ENCODE measurements at regions not wholly inside any gene's neighbourhood (a gene's known extent, or its start where the extent isn't known, plus 50 kb on each side); places are given as distances from the start of the nearest gene placed in this dataset.

- Histone ChIP-seq H3K9ac (ENCODE audit: low read depth, low read length) (no peak overlapping the region), H3K27ac (ENCODE audit: low read length) (no peak overlapping the region), H3K36me3 (ENCODE audit: insufficient read depth, low read depth, low read length) (no peaks in the 10 kb centered on the region), H3K4me1 (ENCODE audit: insufficient read depth, low read length) (no peaks in the 10 kb centered on the region; the same call in 1 of the 2 replicates), H3K9me3 (ENCODE audit: insufficient read depth, low read depth, low read length) (no peaks in the 10 kb centered on the region), H3K27me3 (ENCODE audit: insufficient read depth, low read length) (no peaks in the 10 kb centered on the region), H3K4me3 (ENCODE audit: low read length) (no peak overlapping the region)
Measured at GRCh38 chr9:73880101-73880500, 617.0 kb upstream of the RORB start.

- Histone ChIP-seq H3K4me3 (ENCODE audit: low read length) (no peak overlapping the region), H3K9me3 (ENCODE audit: insufficient read depth, low read depth, low read length) (no peaks in the 10 kb centered on the region; the same call in 1 of the 2 replicates), H3K27ac (ENCODE audit: low read length) (no peak overlapping the region), H3K4me1 (ENCODE audit: insufficient read depth, low read length) (no peaks in the 10 kb centered on the region), H3K27me3 (ENCODE audit: insufficient read depth, low read length) (no peaks in the 10 kb centered on the region), H3K36me3 (ENCODE audit: insufficient read depth, low read depth, low read length) (no peaks in the 10 kb centered on the region), H3K9ac (ENCODE audit: low read depth, low read length) (no peak overlapping the region)
Measured at GRCh38 chr9:73889023-73889422, 608.1 kb upstream of the RORB start.

GRCh38 chr9:73890685-73891277 lies 606.4 kb upstream of the RORB start:
- H3K27me3 ChIP-seq (ENCODE audit: insufficient read depth, low read length), result no peaks in the 10 kb centered on the region
- H3K9me3 ChIP-seq (ENCODE audit: insufficient read depth, low read depth, low read length), result no peaks in the 10 kb centered on the region; the same call in 1 of the 2 replicates
- H3K27ac ChIP-seq (ENCODE audit: low read length), result no peak overlapping the region
- H3K4me1 ChIP-seq (ENCODE audit: insufficient read depth, low read length), result no peaks in the 10 kb centered on the region
- no peak overlapping the region for H3K9ac ChIP-seq (ENCODE audit: low read depth, low read length)
- H3K36me3 ChIP-seq (ENCODE audit: insufficient read depth, low read depth, low read length), result no peaks in the 10 kb centered on the region
- no peak overlapping the region for H3K4me3 ChIP-seq (ENCODE audit: low read length)

GRCh38 chr9:73892335-73892734 lies 604.8 kb upstream of the RORB start:
- Histone ChIP-seq H3K27me3 (ENCODE audit: insufficient read depth, low read length) (no peaks in the 10 kb centered on the region), H3K4me1 (ENCODE audit: insufficient read depth, low read length) (no peaks in the 10 kb centered on the region), H3K27ac (ENCODE audit: low read length) (no peak overlapping the region), H3K36me3 (ENCODE audit: insufficient read depth, low read depth, low read length) (no peaks in the 10 kb centered on the region), H3K4me3 (ENCODE audit: low read length) (no peak overlapping the region), H3K9me3 (ENCODE audit: insufficient read depth, low read depth, low read length) (no peaks in the 10 kb centered on the region), H3K9ac (ENCODE audit: low read depth, low read length) (no peak overlapping the region)

- H3K9me3 ChIP-seq (ENCODE audit: insufficient read depth, low read depth, low read length), result no peaks in the 10 kb centered on the region
- H3K4me3 ChIP-seq (ENCODE audit: low read length), result no peak overlapping the region
- no peaks in the 10 kb centered on the region for H3K36me3 ChIP-seq (ENCODE audit: insufficient read depth, low read depth, low read length)
- H3K27me3 ChIP-seq (ENCODE audit: insufficient read depth, low read length), result no peaks in the 10 kb centered on the region
- no peaks in the 10 kb centered on the region for H3K4me1 ChIP-seq (ENCODE audit: insufficient read depth, low read length)
- no peak overlapping the region for H3K9ac ChIP-seq (ENCODE audit: low read depth, low read length)
- no peak overlapping the region for H3K27ac ChIP-seq (ENCODE audit: low read length)
Measured at GRCh38 chr9:73893230-73893629, 603.9 kb upstream of the RORB start.

GRCh38 chr9:73896061-73896460 lies 601.1 kb upstream of the RORB start:
- Histone ChIP-seq H3K36me3 (ENCODE audit: insufficient read depth, low read depth, low read length) (no peaks in the 10 kb centered on the region), H3K4me1 (ENCODE audit: insufficient read depth, low read length) (no peaks in the 10 kb centered on the region), H3K9ac (ENCODE audit: low read depth, low read length) (no peak overlapping the region), H3K9me3 (ENCODE audit: insufficient read depth, low read depth, low read length) (no peaks in the 10 kb centered on the region), H3K27me3 (ENCODE audit: insufficient read depth, low read length) (no peaks in the 10 kb centered on the region), H3K27ac (ENCODE audit: low read length) (no peak overlapping the region), H3K4me3 (ENCODE audit: low read length) (no peak overlapping the region)

GRCh38 chr9:73906671-73907070 lies 590.5 kb upstream of the RORB start:
- H3K36me3 ChIP-seq (ENCODE audit: insufficient read depth, low read depth, low read length), result no peaks in the 10 kb centered on the region
- H3K9ac ChIP-seq (ENCODE audit: low read depth, low read length), result no peak overlapping the region
- H3K4me1 ChIP-seq (ENCODE audit: insufficient read depth, low read length), result 0 out of 2 replicates have a peak, but pooled peaks cover 3% of the 10 kb centered on the region
- H3K4me3 ChIP-seq (ENCODE audit: low read length), result no peak overlapping the region
- no peaks in the 10 kb centered on the region for H3K27me3 ChIP-seq (ENCODE audit: insufficient read depth, low read length)
- H3K27ac ChIP-seq (ENCODE audit: low read length), result no peak overlapping the region
- no peaks in the 10 kb centered on the region for H3K9me3 ChIP-seq (ENCODE audit: insufficient read depth, low read depth, low read length)

- Histone ChIP-seq H3K27ac (ENCODE audit: low read length) (no peak overlapping the region), H3K9ac (ENCODE audit: low read depth, low read length) (no peak overlapping the region), H3K4me3 (ENCODE audit: low read length) (no peak overlapping the region), H3K27me3 (ENCODE audit: insufficient read depth, low read length) (no peaks in the 10 kb centered on the region), H3K4me1 (ENCODE audit: insufficient read depth, low read length) (peaks cover 3% of the 10 kb centered on the region; the same call in 1 of the 2 replicates), H3K36me3 (ENCODE audit: insufficient read depth, low read depth, low read length) (no peaks in the 10 kb centered on the region), H3K9me3 (ENCODE audit: insufficient read depth, low read depth, low read length) (no peaks in the 10 kb centered on the region)
Measured at GRCh38 chr9:73911804-73912203, 585.3 kb upstream of the RORB start.

GRCh38 chr9:73916016-73916673 lies 581.0 kb upstream of the RORB start:
- Histone ChIP-seq H3K27me3 (ENCODE audit: insufficient read depth, low read length) (no peaks in the 10 kb centered on the region), H3K27ac (ENCODE audit: low read length) (no peak overlapping the region), H3K4me3 (ENCODE audit: low read length) (no peak overlapping the region), H3K36me3 (ENCODE audit: insufficient read depth, low read depth, low read length) (no peaks in the 10 kb centered on the region), H3K9ac (ENCODE audit: low read depth, low read length) (no peak overlapping the region), H3K4me1 (ENCODE audit: insufficient read depth, low read length) (peaks cover 3% of the 10 kb centered on the region), H3K9me3 (ENCODE audit: insufficient read depth, low read depth, low read length) (no peaks in the 10 kb centered on the region)

- no peak overlapping the region for H3K27ac ChIP-seq (ENCODE audit: low read length)
- H3K4me1 ChIP-seq (ENCODE audit: insufficient read depth, low read length), result peaks cover 3% of the 10 kb centered on the region
- H3K36me3 ChIP-seq (ENCODE audit: insufficient read depth, low read depth, low read length), result no peaks in the 10 kb centered on the region
- no peaks in the 10 kb centered on the region for H3K27me3 ChIP-seq (ENCODE audit: insufficient read depth, low read length)
- H3K9me3 ChIP-seq (ENCODE audit: insufficient read depth, low read depth, low read length), result no peaks in the 10 kb centered on the region
- no peak overlapping the region for H3K4me3 ChIP-seq (ENCODE audit: low read length)
- H3K9ac ChIP-seq (ENCODE audit: low read depth, low read length), result no peak overlapping the region
Measured at GRCh38 chr9:73919712-73920111, 577.4 kb upstream of the RORB start.

- Histone ChIP-seq H3K9ac (ENCODE audit: low read depth, low read length) (no peak overlapping the region), H3K9me3 (ENCODE audit: insufficient read depth, low read depth, low read length) (no peaks in the 10 kb centered on the region), H3K36me3 (ENCODE audit: insufficient read depth, low read depth, low read length) (no peaks in the 10 kb centered on the region), H3K4me3 (ENCODE audit: low read length) (no peak overlapping the region), H3K27me3 (ENCODE audit: insufficient read depth, low read length) (no peaks in the 10 kb centered on the region), H3K4me1 (ENCODE audit: insufficient read depth, low read length) (no peaks in the 10 kb centered on the region; the same call in 1 of the 2 replicates), H3K27ac (ENCODE audit: low read length) (no peak overlapping the region)
Measured at GRCh38 chr9:73923796-73924195, 573.3 kb upstream of the RORB start.

- H3K9ac ChIP-seq (ENCODE audit: low read depth, low read length), result no peak overlapping the region
- H3K27ac ChIP-seq (ENCODE audit: low read length), result no peak overlapping the region
- H3K9me3 ChIP-seq (ENCODE audit: insufficient read depth, low read depth, low read length), result no peaks in the 10 kb centered on the region
- no peaks in the 10 kb centered on the region for H3K27me3 ChIP-seq (ENCODE audit: insufficient read depth, low read length)
- H3K36me3 ChIP-seq (ENCODE audit: insufficient read depth, low read depth, low read length), result no peaks in the 10 kb centered on the region
- no peaks in the 10 kb centered on the region for H3K4me1 ChIP-seq (ENCODE audit: insufficient read depth, low read length)
- no peak overlapping the region for H3K4me3 ChIP-seq (ENCODE audit: low read length)
Measured at GRCh38 chr9:73951147-73951546, 546.0 kb upstream of the RORB start.

All from iPS-20b (cell line).